Neural crest cell (in vitro differentiated cells): ENCODE measurements at regions not wholly inside any gene's neighbourhood (a gene's known extent, or its start where the extent isn't known, plus 50 kb on each side); places are given as distances from the start of the nearest gene placed in this dataset.

Source experiments
- DNase-seq: peaks from one replicate; pipeline ENCODE4 v3.0.0; 2021; ENCODE audit warnings: low read depth, mixed read lengths, low spot score
- H3K27ac Mint-ChIP-seq: one replicate; pipeline ENCODE4 v1.8.0; 2021; ENCODE audit warnings: mild to moderate bottlenecking, mixed read lengths; ENCODE audit not compliant: unreplicated experiment
- H3K27me3 Mint-ChIP-seq: 2 replicates; pipeline ENCODE4 v1.8.0; 2021; ENCODE audit warnings: low read depth, mild to moderate bottlenecking, mixed read lengths
- H3K36me3 Mint-ChIP-seq: 2 replicates; pipeline ENCODE4 v1.8.0; 2021; ENCODE audit warnings: low read depth, mild to moderate bottlenecking, mixed read lengths
- H3K4me1 Mint-ChIP-seq: 2 replicates; pipeline ENCODE4 v1.8.0; 2021; ENCODE audit warnings: mixed read lengths
- H3K4me3 Mint-ChIP-seq: one replicate; pipeline ENCODE4 v1.8.0; 2021; ENCODE audit warnings: mild to moderate bottlenecking, mixed read lengths
- H3K9me3 Mint-ChIP-seq: 2 replicates; pipeline ENCODE4 v1.8.0; 2021; ENCODE audit warnings: mixed read lengths
- CTCF ChIP-seq: fragments of 200-600 bp; sonication (generic); conservative IDR thresholded peaks from 2 replicates; pipeline ENCODE4 v1.5.0; 2021; ENCODE audit warnings: antibody characterized with exemption, mild to moderate bottlenecking

GRCh38 chr14:26081043-26081442 is 516.8 kb downstream of the NOVA1 start:
- H3K9me3 Mint-ChIP-seq = peaks cover 4% of the 10 kb centered on the region
- no peaks in the 10 kb centered on the region for H3K36me3 Mint-ChIP-seq
- DNase-seq = no peak
- H3K4me3 Mint-ChIP-seq = no peak overlapping the region
- H3K4me1 Mint-ChIP-seq = peaks cover 4% of the 10 kb centered on the region
- TF ChIP-seq CTCF = no peak
- H3K27ac Mint-ChIP-seq = no peak overlapping the region
- no peaks in the 10 kb centered on the region for H3K27me3 Mint-ChIP-seq

DNA sequence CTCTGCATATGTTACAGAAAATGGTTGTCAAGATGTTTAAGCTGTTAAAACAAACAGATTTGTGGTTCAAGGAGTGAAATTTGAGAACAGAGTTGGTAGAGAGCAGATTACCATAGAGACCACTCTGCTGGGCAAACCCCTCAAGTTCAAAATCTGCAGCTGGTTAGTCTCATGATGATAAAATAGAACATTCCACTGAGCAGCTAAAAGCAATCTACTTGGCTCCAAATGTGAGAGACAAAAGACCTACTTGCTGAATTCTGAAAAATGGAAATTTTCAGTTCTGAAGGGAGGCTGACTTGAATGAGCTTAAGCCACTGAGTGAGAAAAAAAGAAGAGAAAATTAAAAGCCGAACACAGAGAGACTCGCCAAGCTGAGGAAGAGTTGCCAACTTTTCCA is 519.3 kb downstream of the NOVA1 start:
- no peak overlapping the region for H3K27ac Mint-ChIP-seq

DNA sequence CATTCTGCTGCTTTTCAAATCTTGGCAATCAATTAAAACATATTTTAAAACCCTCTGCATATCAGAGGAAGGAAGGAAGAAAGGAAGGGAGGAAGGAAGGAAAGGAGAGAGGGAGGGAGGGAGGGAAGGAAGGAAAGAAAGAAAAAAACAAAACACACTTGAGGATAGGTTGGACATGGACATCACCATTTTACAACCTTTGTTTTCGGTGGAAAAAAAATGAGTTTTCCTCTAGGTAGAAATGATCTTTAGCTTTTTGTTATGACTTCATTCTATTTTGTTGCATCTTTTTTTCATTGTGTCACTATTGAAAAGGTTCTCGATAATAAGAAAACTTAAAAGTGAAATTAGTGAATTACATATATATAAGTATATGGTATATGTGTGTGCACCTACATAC is 522.9 kb downstream of the NOVA1 start:
- Mint-ChIP-seq H3K27me3 (no peaks in the 10 kb centered on the region), H3K4me3 (no peak overlapping the region), H3K27ac (no peak overlapping the region), H3K4me1 (peaks cover 4% of the 10 kb centered on the region), H3K9me3 (no peaks in the 10 kb centered on the region), H3K36me3 (no peaks in the 10 kb centered on the region)
- no peak for TF ChIP-seq CTCF
- no peak for DNase-seq

More for the DNA sequence above, 519.3 kb downstream of the NOVA1 start:
- Mint-ChIP-seq H3K4me1 (peaks cover 4% of the 10 kb centered on the region), H3K36me3 (no peaks in the 10 kb centered on the region), H3K9me3 (peaks cover 4% of the 10 kb centered on the region), H3K27me3 (no peaks in the 10 kb centered on the region), H3K4me3 (no peak overlapping the region)
- TF ChIP-seq CTCF = no peak
- DNase-seq = no peak

- Mint-ChIP-seq H3K27ac (no peak overlapping the region), H3K27me3 (no peaks in the 10 kb centered on the region), H3K9me3 (no peaks in the 10 kb centered on the region), H3K4me3 (no peak overlapping the region), H3K36me3 (no peaks in the 10 kb centered on the region), H3K4me1 (peaks cover 6% of the 10 kb centered on the region)
- no peak for TF ChIP-seq CTCF
- no peak for DNase-seq
These were observed 527.4 kb downstream of the NOVA1 start for GRCh38 chr14:26070443-26070842.

GRCh38 chr14:26067786-26068459 is 529.9 kb downstream of the NOVA1 start:
- H3K4me1 Mint-ChIP-seq = peaks cover 19% of the 10 kb centered on the region
- no peak overlapping the region for H3K4me3 Mint-ChIP-seq
- H3K9me3 Mint-ChIP-seq = no peaks in the 10 kb centered on the region
- peak overlapping the region; percentile 9 for H3K27ac Mint-ChIP-seq
- DNase-seq = no peak
- TF ChIP-seq CTCF = no peak
- no peaks in the 10 kb centered on the region for H3K27me3 Mint-ChIP-seq
- no peaks in the 10 kb centered on the region for H3K36me3 Mint-ChIP-seq
